GM21423 (cell line): ENCODE measurements at regions not wholly inside any gene's neighbourhood (a gene's known extent, or its start where the extent isn't known, plus 50 kb on each side); places are given as distances from the start of the nearest gene placed in this dataset.

Experiments
- ATAC-seq: cut with Tn5 transposase; IDR thresholded peaks from one replicate; pipeline ENCODE4 v1.9.1; 2021; ENCODE audit warnings: mild to moderate bottlenecking, moderate library complexity; ENCODE audit not compliant: unreplicated experiment

DNA sequence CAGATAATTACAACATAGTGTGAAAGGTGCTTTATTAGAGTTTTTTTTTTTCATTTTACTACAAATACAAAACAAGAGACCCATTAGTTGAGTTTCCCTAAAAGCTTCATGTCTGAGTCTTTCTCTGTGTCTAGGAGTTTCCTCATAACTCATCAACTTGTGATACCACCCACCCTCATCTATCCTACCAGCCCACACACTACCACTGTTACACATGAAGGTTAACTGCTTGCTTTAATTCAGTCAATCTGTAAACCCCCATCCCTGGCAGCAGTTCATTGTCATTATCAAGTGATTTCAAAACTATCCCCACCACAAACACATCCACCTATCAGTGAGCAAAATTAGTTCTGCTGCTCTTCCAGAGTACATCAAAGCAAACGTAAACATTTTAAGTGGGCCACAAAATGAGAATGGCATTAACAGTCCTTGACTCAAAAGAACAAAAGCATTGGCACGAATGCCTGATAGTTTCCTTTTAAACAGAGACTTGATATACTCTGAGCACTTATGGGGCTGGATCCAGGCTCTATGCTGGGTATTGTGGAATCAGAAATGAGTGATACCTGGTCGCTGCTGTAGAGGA is 331.6 kb upstream of the FAM241A start:
- no peak for ATAC-seq

GRCh38 chr4:111814961-111815360 is 330.3 kb upstream of the FAM241A start:
- no peak for ATAC-seq

DNA sequence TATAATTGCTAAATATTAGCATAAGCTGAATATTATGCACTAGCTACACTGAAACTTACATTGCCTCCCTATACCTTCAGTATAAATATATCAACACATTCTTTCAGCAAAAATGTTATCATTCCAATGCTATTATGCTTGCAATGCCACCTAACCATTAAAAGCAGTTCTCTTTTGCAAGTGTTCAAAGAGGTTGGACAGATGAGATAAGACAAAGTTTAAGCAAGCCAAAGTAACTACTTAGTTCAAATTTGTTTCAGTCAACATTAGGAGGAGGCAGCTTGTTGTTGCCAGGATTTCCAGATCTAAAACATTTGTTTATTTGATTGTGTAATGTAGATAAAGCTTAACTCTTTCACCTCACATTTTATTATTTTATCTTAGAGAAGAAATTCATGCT is 323.9 kb upstream of the FAM241A start:
- no peak for ATAC-seq

DNA sequence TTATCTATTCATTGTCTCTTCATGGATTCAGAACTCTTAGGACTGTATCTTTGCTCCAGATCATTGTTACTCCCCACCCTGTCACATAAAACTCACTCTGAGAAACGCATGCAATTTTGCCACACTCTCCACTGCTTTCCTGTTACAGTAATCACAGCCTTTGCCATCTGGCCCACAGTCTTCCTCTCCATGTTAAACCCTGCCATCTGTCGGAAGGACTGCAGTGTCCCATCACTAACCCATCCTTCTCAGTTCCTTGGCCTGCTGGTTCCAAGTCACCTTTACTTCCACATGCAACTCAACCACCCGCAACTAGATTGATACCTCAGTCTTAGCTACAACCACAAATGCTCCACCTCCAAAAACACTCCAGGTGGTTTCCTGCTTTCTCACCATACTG is 308.7 kb upstream of the FAM241A start:
- no peak for ATAC-seq

GRCh38 chr4:111837761-111838160 is 307.5 kb upstream of the FAM241A start:
- no peak for ATAC-seq

- ATAC-seq = peak; percentile 71
Observed at GRCh38 chr4:111838406-111838930, 306.8 kb upstream of the FAM241A start.

- no peak for ATAC-seq
Observed at GRCh38 chr4:111839141-111839540, 306.1 kb upstream of the FAM241A start.

DNA sequence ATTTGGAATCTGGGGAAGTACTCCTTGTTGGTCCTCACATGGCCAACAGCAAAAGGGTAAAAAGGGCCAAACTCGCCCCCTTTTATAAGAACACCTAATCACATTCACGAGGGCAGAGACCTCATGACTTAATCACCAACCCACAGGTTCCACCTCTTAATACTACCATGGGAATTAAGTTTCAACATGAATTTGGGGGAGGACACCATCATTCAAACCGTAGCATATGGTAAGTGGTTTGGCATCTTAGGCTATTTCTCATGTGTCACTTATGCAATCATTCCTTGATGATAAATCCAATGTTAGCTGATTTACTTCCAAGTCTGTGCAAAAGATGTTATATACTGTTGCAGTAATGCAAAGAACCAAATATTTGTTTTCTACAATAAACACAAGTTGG is 302.9 kb upstream of the FAM241A start:
- ATAC-seq = no peak

GRCh38 chr4:111847296-111848008 is 297.8 kb upstream of the FAM241A start:
- ATAC-seq = no peak

GRCh38 chr4:111849746-111850284 is 295.4 kb upstream of the FAM241A start:
- no peak for ATAC-seq

- peak; percentile 76 for ATAC-seq
Observed at GRCh38 chr4:111854494-111855087, 290.7 kb upstream of the FAM241A start.

DNA sequence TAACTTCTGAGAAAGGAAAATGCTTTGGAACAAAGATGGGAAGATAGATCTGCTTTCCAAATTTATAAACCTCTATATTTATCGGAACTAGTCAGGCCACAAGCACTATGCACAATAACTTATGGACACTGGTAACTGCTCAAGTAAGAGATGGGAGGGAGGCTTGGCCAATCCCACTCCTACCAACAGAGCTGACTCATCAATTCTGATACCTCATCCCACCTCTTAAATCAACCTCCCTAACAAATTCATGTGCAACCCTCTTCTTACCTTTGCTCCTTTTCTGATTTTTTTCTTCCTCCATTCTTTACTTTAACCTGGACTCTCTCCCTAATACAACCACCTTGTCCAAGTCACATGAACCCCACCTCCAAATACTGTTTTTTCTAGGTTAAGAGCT is 289.9 kb upstream of the FAM241A start:
- no peak for ATAC-seq

DNA sequence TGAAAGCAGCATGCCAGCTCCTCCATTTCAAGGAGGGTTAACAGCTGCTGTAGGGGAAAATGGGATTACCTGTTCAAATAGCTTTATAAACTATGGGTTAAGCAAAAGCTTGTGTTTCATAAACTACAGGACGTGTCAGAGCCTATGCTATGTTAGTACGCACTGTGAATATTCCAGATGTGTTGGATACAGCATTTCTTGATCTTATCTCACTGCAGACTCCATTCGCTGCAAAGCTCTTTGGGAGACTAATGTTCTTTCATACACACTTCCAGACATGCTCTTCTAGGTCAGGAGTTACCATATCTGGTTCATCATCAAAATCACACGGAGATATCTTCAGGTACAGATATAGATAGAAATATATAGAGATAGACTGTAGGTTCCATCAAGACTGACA is 281.2 kb upstream of the FAM241A start:
- ATAC-seq = no peak

GRCh38 chr4:111869339-111869738 is 275.9 kb upstream of the FAM241A start:
- ATAC-seq = no peak

- ATAC-seq = no peak
Observed at GRCh38 chr4:111871802-111872201, 273.5 kb upstream of the FAM241A start.

DNA sequence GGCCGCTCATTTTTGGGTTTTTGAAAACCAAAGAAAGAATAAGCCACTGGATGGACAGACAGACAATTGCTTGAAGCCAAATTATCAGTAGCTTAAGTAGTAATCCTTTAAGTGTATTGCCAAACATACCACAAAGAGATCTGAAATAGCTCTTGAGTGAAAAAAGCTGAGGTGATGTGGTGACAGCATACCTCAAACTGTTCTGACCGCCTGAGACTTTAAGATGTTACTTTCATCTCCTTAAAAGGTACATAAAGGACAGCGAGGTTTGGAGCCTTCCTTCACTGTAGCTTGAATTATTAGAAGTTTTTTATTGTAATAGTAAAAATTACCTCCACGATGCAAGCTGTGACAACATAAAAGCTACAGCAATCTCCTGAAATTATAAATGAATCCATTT is 271.5 kb upstream of the FAM241A start:
- no peak for ATAC-seq

DNA sequence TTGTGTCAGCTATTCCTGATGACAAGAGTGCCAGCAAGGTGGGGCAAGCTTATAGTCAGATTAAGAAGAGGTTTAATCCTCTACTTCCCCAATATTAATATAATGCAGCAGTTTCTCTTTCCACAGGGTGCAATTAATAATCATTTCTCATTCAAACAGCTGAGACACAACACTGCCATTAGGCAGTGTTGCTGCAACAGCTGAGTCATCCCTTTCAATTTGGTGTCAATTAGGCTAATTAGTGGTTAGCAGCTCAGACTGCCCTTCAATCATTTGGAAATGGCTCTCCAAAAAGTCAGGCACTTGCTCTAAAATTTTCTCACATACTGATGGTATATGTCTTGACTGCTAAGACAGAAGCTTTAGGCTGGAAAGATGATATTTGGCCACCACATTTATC is 265.7 kb upstream of the FAM241A start:
- no peak for ATAC-seq

- no peak for ATAC-seq
Observed at GRCh38 chr4:111880116-111880515, 265.1 kb upstream of the FAM241A start.

DNA sequence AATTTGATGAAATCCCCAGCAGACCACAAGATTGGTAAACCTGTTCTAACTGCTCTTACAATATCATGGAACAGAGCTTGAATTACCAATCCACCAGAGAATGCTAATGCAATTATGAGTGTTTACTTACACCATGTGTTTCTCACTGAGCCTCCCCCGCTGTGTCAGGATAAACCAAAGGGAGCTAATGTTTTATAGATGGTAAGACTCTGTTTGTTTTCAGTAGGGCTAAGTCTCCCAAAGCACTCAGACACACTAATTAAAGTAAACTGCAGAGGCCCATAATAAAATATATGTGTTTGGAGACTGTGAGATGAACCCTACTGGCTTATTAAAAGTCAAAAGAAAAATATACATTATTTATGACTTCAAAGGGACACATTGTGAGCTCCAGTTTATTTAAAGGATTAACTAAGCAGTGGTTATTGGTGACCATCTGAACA is 261.7 kb upstream of the FAM241A start:
- no peak for ATAC-seq

GRCh38 chr4:111890412-111890811 is 254.8 kb upstream of the FAM241A start:
- no peak for ATAC-seq

DNA sequence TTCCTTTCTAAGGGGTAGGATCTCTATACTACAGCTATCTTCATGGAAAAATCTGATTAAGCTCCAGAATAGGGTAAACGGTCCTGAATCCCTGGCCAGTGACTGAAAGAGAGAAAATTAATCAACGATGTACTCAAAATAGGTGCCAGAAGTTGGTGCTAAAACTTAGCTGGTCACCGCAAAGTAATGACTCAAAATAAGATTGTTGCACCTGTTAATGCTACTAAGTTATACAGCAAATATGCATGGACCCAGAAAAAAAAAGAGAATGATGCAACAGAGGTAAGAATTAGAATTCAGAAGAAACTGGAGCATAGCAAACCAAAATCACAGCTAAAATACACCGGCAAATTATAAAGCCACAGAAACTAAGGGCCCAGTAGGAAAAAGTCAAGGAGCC is 239.7 kb upstream of the FAM241A start:
- ATAC-seq = no peak

- ATAC-seq = no peak
Observed at GRCh38 chr4:111919639-111920038, 225.6 kb upstream of the FAM241A start.
